IMR-90 (cell line): ENCODE measurements at regions not wholly inside any gene's neighbourhood (a gene's known extent, or its start where the extent isn't known, plus 50 kb on each side); places are given as distances from the start of the nearest gene placed in this dataset.

Source experiments
- ATAC-seq: fragments of 200-7000 bp; cut with Tn5 transposase; 2 replicates; pipeline ENCODE4 v1.9.1; 2020; ENCODE audit warnings: low read depth, mild to moderate bottlenecking, moderate library complexity
- BruUV-seq: library from RNA; stranded (reverse); fragments of 400-500 nt; replicated peaks from 2 replicates; lab custom pipeline; 2021; lab: Mats Ljungman, UMichigan
- CTCF ChIA-PET: fragments of 300-600 bp; formaldehyde crosslinking; extraction: SDS; loops from one replicate; lab custom pipeline; 2021; ENCODE audit warnings: antibody characterized with exemption; lab: Yijun Ruan, JAX
- POLR2A ChIA-PET: fragments of 300-600 bp; sonication (Branson Sonifier 250); formaldehyde crosslinking; loops from one replicate; lab custom pipeline; 2022; ENCODE audit warnings: antibody characterized with exemption; ENCODE audit not compliant: unreplicated experiment; lab: Charles Lee
- DNase-seq: peaks from one replicate; pipeline ENCODE4 v3.0.0; 2013
- H2AFZ ChIP-seq: replicated peaks from 2 replicates; pipeline ENCODE3; 2013; ENCODE audit warnings: low read length, mild to moderate bottlenecking; ENCODE audit not compliant: poor library complexity
- H2AK5ac ChIP-seq: 2 replicates; pipeline ENCODE4 v1.6.1; 2013; ENCODE audit warnings: low read depth, low read length, inconsistent platforms
- H2AK9ac ChIP-seq: replicated peaks from 2 replicates; pipeline ENCODE3; 2013; ENCODE audit warnings: mild to moderate bottlenecking, low read depth, low read length, moderate library complexity; ENCODE audit not compliant: poor library complexity
- H2BK120ac ChIP-seq: 2 replicates; pipeline ENCODE4 v1.6.1; 2013; ENCODE audit warnings: low read depth, low read length, inconsistent platforms
- H2BK15ac ChIP-seq: 3 replicates; pipeline ENCODE4 v1.6.1; 2013; ENCODE audit warnings: low read depth, low read length, inconsistent platforms
- H2BK20ac ChIP-seq: 2 replicates; pipeline ENCODE4 v1.6.1; 2013; ENCODE audit warnings: low read depth, mild to moderate bottlenecking, inconsistent platforms, low read length, moderate library complexity
- H2BK5ac ChIP-seq: 2 replicates; pipeline ENCODE4 v1.6.1; 2013; ENCODE audit warnings: mild to moderate bottlenecking, low read depth, low read length, inconsistent platforms; ENCODE audit not compliant: poor library complexity, severe bottlenecking
- H3K14ac ChIP-seq: replicated peaks from 2 replicates; pipeline ENCODE4 v1.6.1; 2013; ENCODE audit warnings: low read depth, low read length, inconsistent platforms
- H3K18ac ChIP-seq: 2 replicates; pipeline ENCODE4 v1.6.1; 2013; ENCODE audit warnings: low read depth, low read length, control low read depth
- H3K23ac ChIP-seq: 2 replicates; pipeline ENCODE4 v1.6.1; 2013; ENCODE audit warnings: low read depth, low read length, inconsistent platforms
- H3K27ac ChIP-seq: 2 replicates; pipeline ENCODE4 v1.5.1; 2013; ENCODE audit warnings: mild to moderate bottlenecking, control low read depth, low read length; ENCODE audit not compliant: insufficient read depth
- H3K27me3 ChIP-seq: 2 replicates; pipeline ENCODE4 v1.6.1; 2013; ENCODE audit warnings: low read length; ENCODE audit not compliant: control insufficient read depth, insufficient read depth
- H3K36me3 ChIP-seq: 2 replicates; pipeline ENCODE4 v1.6.1; 2013; ENCODE audit warnings: low read length, mixed read lengths; ENCODE audit not compliant: control insufficient read depth, insufficient read depth
- H3K4ac ChIP-seq: 2 replicates; pipeline ENCODE4 v1.6.1; 2013; ENCODE audit warnings: low read depth, low read length, inconsistent platforms
- H3K4me1 ChIP-seq: 2 replicates; pipeline ENCODE4 v1.6.1; 2013; ENCODE audit warnings: low read length, mixed read lengths; ENCODE audit not compliant: control insufficient read depth, insufficient read depth
- H3K4me2 ChIP-seq: 2 replicates; pipeline ENCODE4 v1.6.1; 2013; ENCODE audit warnings: low read depth, mild to moderate bottlenecking, control low read depth, low read length, moderate library complexity
- H3K4me3 ChIP-seq: 2 replicates; pipeline ENCODE4 v1.5.1; 2013; ENCODE audit warnings: low read depth, mild to moderate bottlenecking, control low read depth, low read length, moderate library complexity; ENCODE audit not compliant: insufficient read depth
- H3K56ac ChIP-seq: 2 replicates; pipeline ENCODE4 v1.6.1; 2013; ENCODE audit warnings: low read length, inconsistent platforms; ENCODE audit not compliant: insufficient read depth; ENCODE audit errors: extremely low read depth
- H3K79me1 ChIP-seq, 2 experiments: 2 replicates each; pipeline ENCODE4 v1.6.1; 2013; ENCODE audit warnings: low read length in 2 of 2, inconsistent platforms in 1 of 2, low read depth in 1 of 2
- H3K9ac ChIP-seq: 2 replicates; pipeline ENCODE4 v1.6.1; 2013; ENCODE audit warnings: low read depth, low read length, control low read depth
- H3K9me1 ChIP-seq: 2 replicates; pipeline ENCODE4 v1.6.1; 2013; ENCODE audit warnings: low read length, inconsistent platforms; ENCODE audit not compliant: insufficient read depth
- H3K9me3 ChIP-seq: 2 replicates; pipeline ENCODE4 v1.6.1; 2013; ENCODE audit warnings: low read length; ENCODE audit not compliant: control insufficient read depth, insufficient read depth
- H4K20me1 ChIP-seq: 2 replicates; pipeline ENCODE4 v1.6.1; 2013; ENCODE audit warnings: low read length, inconsistent platforms; ENCODE audit not compliant: insufficient read depth
- H4K5ac ChIP-seq: 2 replicates; pipeline ENCODE4 v1.6.1; 2013; ENCODE audit warnings: mild to moderate bottlenecking, low read depth, low read length, control low read depth
- H4K8ac ChIP-seq, 2 experiments: 2 replicates each; pipeline ENCODE4 v1.6.1; 2013; ENCODE audit warnings: low read depth in 2 of 2, low read length in 2 of 2, control low read depth in 1 of 2, inconsistent platforms in 1 of 2
- H4K91ac ChIP-seq: 2 replicates; pipeline ENCODE4 v1.6.1; 2013; ENCODE audit warnings: low read depth, low read length, inconsistent platforms; ENCODE audit not compliant: insufficient read depth
- MAFK ChIP-seq: IDR thresholded peaks from 2 replicates; pipeline ENCODE4 v1.6.1; 2012; ENCODE audit warnings: low read depth, low read length, improper control_type of control experiment
- MAZ ChIP-seq: IDR thresholded peaks from 2 replicates; pipeline ENCODE4 v1.6.1; 2012; ENCODE audit warnings: low read depth, mild to moderate bottlenecking, low read length, improper control_type of control experiment, moderate library complexity, borderline replicate concordance
- MXI1 ChIP-seq: IDR thresholded peaks from 2 replicates; pipeline ENCODE4 v1.6.1; 2012; ENCODE audit warnings: low read depth, mild to moderate bottlenecking, low read length, moderate library complexity, borderline replicate concordance
- NFE2L2 ChIP-seq: fragments of 150-350 bp; IDR thresholded peaks from 2 replicates; pipeline ENCODE4 v1.6.1; 2016; ENCODE audit warnings: low read depth, mild to moderate bottlenecking, low read length
- POLR2A ChIP-seq: IDR thresholded peaks from 2 replicates; pipeline ENCODE4 v1.6.1; 2012; ENCODE audit warnings: mild to moderate bottlenecking, low read depth, low read length
- RAD21 ChIP-seq: IDR thresholded peaks from 2 replicates; pipeline ENCODE4 v1.6.1; 2012; ENCODE audit warnings: low read length, improper control_type of control experiment
- SMC3 ChIP-seq: fragments of 150-350 bp; IDR thresholded peaks from 2 replicates; pipeline ENCODE4 v1.6.1; 2016; ENCODE audit warnings: low read depth, mild to moderate bottlenecking, antibody characterized with exemption, low read length, moderate library complexity
- WGBS, 2 experiments: methylation state at CpG; one replicate each; pipeline versions ENCODE4 v1.1.5 to v1.1.7; 2013; ENCODE audit warnings: missing lambda C conversion rate in 2 of 2; ENCODE audit not compliant: insufficient read length in 1 of 2; ENCODE audit errors: extremely low coverage in 2 of 2; 5-methylcytosine and 5-hydroxymethylcytosine counted together
- dilution Hi-C: fragments of 300-500 bp; cut with HindIII; formaldehyde crosslinking; loops from one replicate; pipeline ENCODE4 v1.14.3; 2018; ENCODE audit warnings: low sequenced_read_pairs; ENCODE audit not compliant: unreplicated experiment
- in situ Hi-C: fragments of 300-500 bp; cut with MboI; formaldehyde crosslinking; loops from 3 replicates; pipeline ENCODE4 v1.14.3; 2019; ENCODE audit warnings: low sequenced_read_pairs, inconsistent platforms, mixed read lengths
- intact Hi-C: fragments of 100-400 bp; cut with micrococcal nuclease; formaldehyde crosslinking; loops from 2 replicates; pipeline ENCODE4 v1.10.0; 2022
- TF ChIP-seq, protein P1 (sequence below): fragments of 150-350 bp; IDR thresholded peaks from 2 replicates; pipeline ENCODE4 v1.6.1; 2016; ENCODE audit warnings: low read depth, mild to moderate bottlenecking, low read length, moderate library complexity, borderline replicate concordance
- TF ChIP-seq, protein P2 (sequence below): conservative IDR thresholded peaks from 2 replicates; pipeline ENCODE4 v1.5.1; 2012; ENCODE audit warnings: mild to moderate bottlenecking, low read depth, low read length, improper control_type of control experiment

GRCh38 chr6:21420146-21420878 lies 173.2 kb upstream of the SOX4 start:
- H2BK15ac ChIP-seq, result no peak overlapping the region
- no peak overlapping the region for H4K5ac ChIP-seq
- no peak overlapping the region for H2AK5ac ChIP-seq
- H3K4ac ChIP-seq, result no peak overlapping the region
- no peak overlapping the region for H4K91ac ChIP-seq
- POLR2A ChIA-PET, result no interaction called here
- no peaks in the 10 kb centered on the region for H3K36me3 ChIP-seq
- dilution Hi-C loops, result no loop called here
- no peaks in the 10 kb centered on the region for H3K79me1 ChIP-seq
- no peaks in the 10 kb centered on the region for H3K4me1 ChIP-seq
- H4K20me1 ChIP-seq, result no peaks in the 10 kb centered on the region
- 60% methylated on average over 1 of the region's 3 CpGs; no CpG with 5 or more reads in 1 of the 2 experiments for WGBS, 2 experiments
- in situ Hi-C loops, result no loop called here
- H3K56ac ChIP-seq, result no peak overlapping the region
- CTCF ChIA-PET, result no interaction called here
- H2BK5ac ChIP-seq, result no peak overlapping the region
- no peaks in the 10 kb centered on the region for H3K9me3 ChIP-seq
- TF ChIP-seq MXI1 (no peak), MAZ (no peak), NFE2L2 (no peak), POLR2A (no peak), MAFK (no peak), SMC3 (no peak), RAD21 (no peak)
- TF ChIP-seq, protein P1, sequence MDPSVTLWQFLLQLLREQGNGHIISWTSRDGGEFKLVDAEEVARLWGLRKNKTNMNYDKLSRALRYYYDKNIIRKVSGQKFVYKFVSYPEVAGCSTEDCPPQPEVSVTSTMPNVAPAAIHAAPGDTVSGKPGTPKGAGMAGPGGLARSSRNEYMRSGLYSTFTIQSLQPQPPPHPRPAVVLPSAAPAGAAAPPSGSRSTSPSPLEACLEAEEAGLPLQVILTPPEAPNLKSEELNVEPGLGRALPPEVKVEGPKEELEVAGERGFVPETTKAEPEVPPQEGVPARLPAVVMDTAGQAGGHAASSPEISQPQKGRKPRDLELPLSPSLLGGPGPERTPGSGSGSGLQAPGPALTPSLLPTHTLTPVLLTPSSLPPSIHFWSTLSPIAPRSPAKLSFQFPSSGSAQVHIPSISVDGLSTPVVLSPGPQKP, result no peak
- TF ChIP-seq, protein P2, sequence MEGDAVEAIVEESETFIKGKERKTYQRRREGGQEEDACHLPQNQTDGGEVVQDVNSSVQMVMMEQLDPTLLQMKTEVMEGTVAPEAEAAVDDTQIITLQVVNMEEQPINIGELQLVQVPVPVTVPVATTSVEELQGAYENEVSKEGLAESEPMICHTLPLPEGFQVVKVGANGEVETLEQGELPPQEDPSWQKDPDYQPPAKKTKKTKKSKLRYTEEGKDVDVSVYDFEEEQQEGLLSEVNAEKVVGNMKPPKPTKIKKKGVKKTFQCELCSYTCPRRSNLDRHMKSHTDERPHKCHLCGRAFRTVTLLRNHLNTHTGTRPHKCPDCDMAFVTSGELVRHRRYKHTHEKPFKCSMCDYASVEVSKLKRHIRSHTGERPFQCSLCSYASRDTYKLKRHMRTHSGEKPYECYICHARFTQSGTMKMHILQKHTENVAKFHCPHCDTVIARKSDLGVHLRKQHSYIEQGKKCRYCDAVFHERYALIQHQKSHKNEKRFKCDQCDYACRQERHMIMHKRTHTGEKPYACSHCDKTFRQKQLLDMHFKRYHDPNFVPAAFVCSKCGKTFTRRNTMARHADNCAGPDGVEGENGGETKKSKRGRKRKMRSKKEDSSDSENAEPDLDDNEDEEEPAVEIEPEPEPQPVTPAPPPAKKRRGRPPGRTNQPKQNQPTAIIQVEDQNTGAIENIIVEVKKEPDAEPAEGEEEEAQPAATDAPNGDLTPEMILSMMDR, result no peak
- H3K9me1 ChIP-seq, result no peaks in the 10 kb centered on the region
- H3K9ac ChIP-seq, result no peak overlapping the region
- no peak overlapping the region for H3K18ac ChIP-seq
- no peak overlapping the region for H4K8ac ChIP-seq
- H3K27ac ChIP-seq, result no peak overlapping the region
- H3K4me3 ChIP-seq, result no peak overlapping the region
- H2BK120ac ChIP-seq, result no peak overlapping the region
- BruUV-seq, result no TSS peak
- no peak overlapping the region for H3K4me2 ChIP-seq
- no peak overlapping the region for H3K14ac ChIP-seq
- no peak for DNase-seq
- no peaks in the 10 kb centered on the region for H3K27me3 ChIP-seq
- intact Hi-C loops, result no loop called here
- H2AFZ ChIP-seq, result no peak overlapping the region
- H3K23ac ChIP-seq, result no peak overlapping the region
- H2BK20ac ChIP-seq, result no peak overlapping the region
- H2AK9ac ChIP-seq, result no peak overlapping the region
- ATAC-seq, result no peak
